Ovary (tissue), 7 donors: ENCODE measurements at regions not wholly inside any gene's neighbourhood (a gene's known extent, or its start where the extent isn't known, plus 50 kb on each side); places are given as distances from the start of the nearest gene placed in this dataset.
"Not testable (repeated sequence)": the region's sequence is repeated elsewhere in the genome, so short reads cannot be mapped to it uniquely, and the experiment has no call there.

Experiments used
- DNase-seq, 5 donors: peaks; one replicate each; pipeline ENCODE4 v3.0.0-alpha.2; 2019 to 2020
- H3K27ac ChIP-seq, 2 donors: fragments of 200-600 bp; one replicate each; pipeline versions ENCODE4 v1.5.1 to v1.8.0; 2019 to 2022
- H3K27me3 ChIP-seq: fragments of 200-600 bp; one replicate; pipeline ENCODE4 v1.8.0; 2022
- H3K36me3 ChIP-seq: fragments of 200-600 bp; sonication (generic); one replicate; pipeline ENCODE4 v1.5.1; 2019
- H3K4me1 ChIP-seq: one replicate; pipeline ENCODE4 v1.8.1; 2013; ENCODE audit warnings: mild to moderate bottlenecking, moderate library complexity; ENCODE audit not compliant: insufficient read depth
- H3K4me3 ChIP-seq: fragments of 200-600 bp; sonication (generic); one replicate; pipeline ENCODE4 v1.5.1; 2017
- H3K9me3 ChIP-seq, 2 donors: fragments of 200-600 bp in 1 of 2; sonication (generic) in 1 of 2; one replicate each; pipeline versions ENCODE4 v1.5.1 to v1.8.1; 2013 to 2019; ENCODE audit warnings: mild to moderate bottlenecking in 1 of 2, moderate library complexity in 1 of 2
- CTCF ChIP-seq, 3 donors: fragments of 450-650 bp in 2 of 3; fragments of 200-600 bp in 1 of 3; IDR thresholded peaks; one replicate each; pipeline versions ENCODE4 v1.5.1 to v1.8.0; 2016 to 2022; ENCODE audit warnings: antibody characterized with exemption in 3 of 3, mild to moderate bottlenecking in 1 of 3
- EP300 ChIP-seq: sonication (generic); formaldehyde crosslinking; IDR thresholded peaks from one replicate; pipeline ENCODE4 v1.6.1; 2017; ENCODE audit warnings: antibody characterized with exemption
- POLR2A ChIP-seq: fragments of 450-650 bp; IDR thresholded peaks from one replicate; pipeline ENCODE4 v1.6.1; 2017; ENCODE audit warnings: antibody characterized with exemption, mild to moderate bottlenecking, moderate library complexity
- WGBS, 3 donors: extraction: QIAGEN DNeasy Blood & Tissue Kit in 1 of 3; methylation state at CpG; one replicate each; pipeline versions ENCODE4 v1.1.5 to v1.1.7; 2013 to 2017; 5-methylcytosine and 5-hydroxymethylcytosine counted together
- intact Hi-C, 4 donors: fragments of 100-400 bp; cut with DNase I; formaldehyde crosslinking; loops; one replicate each; pipeline versions ENCODE4 v1.11.0 to v1.15.1; 2022 to 2023
- donor health status: DM: no; HTN: no; CAD: no; lungs with moderate emphysema.
- donor health status: DM: no; HTN: no; CAD: no.
- donor health status: Bipolar disorder and iron deficiency.
- donor health status: DM: no; HTN: no; CAD: no.
- donor health status: DM: yes; HTN: yes; CAD: no.

GRCh38 chr14:86334355-86334754 is 804.4 kb downstream of the FLRT2 start:
- intact Hi-C loops, result no loop called here
- no peaks in the 10 kb centered on the region for H3K27me3 ChIP-seq
- TF ChIP-seq POLR2A (no peak), EP300 (no peak), CTCF (IDR thresholded peaks at IDR 0.05) (no peak)
- WGBS, 3 donors, result 71 to 85% (median 77%) methylated on average over 3 of the region's 3 CpGs
- no peak for DNase-seq
- no peaks in the 10 kb centered on the region for H3K4me1 ChIP-seq
- no peaks in the 10 kb centered on the region for H3K36me3 ChIP-seq
- no peak overlapping the region for H3K27ac ChIP-seq
- no peak overlapping the region for H3K4me3 ChIP-seq
- H3K9me3 ChIP-seq, result no peaks in the 10 kb centered on the region

GRCh38 chr14:86333493-86333892 is 803.5 kb downstream of the FLRT2 start:
- Histone ChIP-seq H3K27ac (no peak overlapping the region), H3K4me1 (no peaks in the 10 kb centered on the region), H3K9me3 (no peaks in the 10 kb centered on the region), H3K36me3 (no peaks in the 10 kb centered on the region), H3K4me3 (no peak overlapping the region), H3K27me3 (no peaks in the 10 kb centered on the region)
- no peak for DNase-seq
- 88 to 90% (median 88%) methylated on average over 1 of the region's 1 CpG for WGBS, 3 donors
- TF ChIP-seq POLR2A, result no peak
- TF ChIP-seq CTCF (IDR thresholded peaks at IDR 0.05), result no peak
- intact Hi-C loops, result no loop called here

- 72 to 87% (median 74%) methylated on average over 3 of the region's 3 CpGs for WGBS, 3 donors
- intact Hi-C loops, result no loop called here
- DNase-seq, result no peak
- no peaks in the 10 kb centered on the region for H3K4me1 ChIP-seq
- H3K27ac ChIP-seq, result no peak overlapping the region
- TF ChIP-seq CTCF (IDR thresholded peaks at IDR 0.05) (no peak), POLR2A (no peak), EP300 (no peak)
- H3K9me3 ChIP-seq, result no peaks in the 10 kb centered on the region
- no peaks in the 10 kb centered on the region for H3K36me3 ChIP-seq
- no peak overlapping the region for H3K4me3 ChIP-seq
- no peaks in the 10 kb centered on the region for H3K27me3 ChIP-seq
These were observed 801.4 kb downstream of the FLRT2 start for GRCh38 chr14:86331341-86331740.

- TF ChIP-seq EP300 (no peak), CTCF (IDR thresholded peaks at IDR 0.05) (no peak), POLR2A (no peak)
- Histone ChIP-seq H3K4me1 (no peaks in the 10 kb centered on the region), H3K36me3 (no peaks in the 10 kb centered on the region), H3K4me3 (no peak overlapping the region), H3K9me3 (no peaks in the 10 kb centered on the region), H3K27me3 (no peaks in the 10 kb centered on the region), H3K27ac (no peak overlapping the region)
- 24 to 31% (median 28%) methylated on average over 3 of the region's 3 CpGs for WGBS, 3 donors
- intact Hi-C loops, result no loop called here
- no peak for DNase-seq
These were observed 791.2 kb downstream of the FLRT2 start for GRCh38 chr14:86321151-86321550.

- DNase-seq, H3K36me3 ChIP-seq, H3K9me3 ChIP-seq, H3K27me3 ChIP-seq, intact Hi-C loops, H3K4me3 ChIP-seq, H3K27ac ChIP-seq, H3K4me1 ChIP-seq: not testable (repeated sequence)
- WGBS, 3 donors, result 91 to 96% (median 94%) methylated on average over 19 of the region's 19 CpGs
These were observed 782.3 kb downstream of the FLRT2 start for GRCh38 chr14:86312154-86312665.
